Neuronal stem cell (in vitro differentiated cells): ENCODE measurements at regions not wholly inside any gene's neighbourhood (a gene's known extent, or its start where the extent isn't known, plus 50 kb on each side); places are given as distances from the start of the nearest gene placed in this dataset.

Source experiments
- DNase-seq: peaks from one replicate; pipeline ENCODE4 v3.0.0-alpha.2; 2013; ENCODE audit warnings: low spot score
- H2AFZ ChIP-seq: one replicate; pipeline ENCODE4 v1.6.1; 2013; ENCODE audit warnings: mild to moderate bottlenecking, low read length, inconsistent platforms
- H2AK5ac ChIP-seq: 2 replicates; pipeline ENCODE4 v1.6.1; 2013; ENCODE audit warnings: low read depth, mild to moderate bottlenecking, inconsistent platforms, low read length, moderate library complexity, mixed read lengths
- H2BK120ac ChIP-seq: 2 replicates; pipeline ENCODE4 v1.6.1; 2013; ENCODE audit warnings: low read depth, mild to moderate bottlenecking, inconsistent platforms, low read length, moderate library complexity, mixed read lengths
- H2BK12ac ChIP-seq: one replicate; pipeline ENCODE4 v1.6.1; 2013; ENCODE audit warnings: low read length, inconsistent platforms
- H2BK15ac ChIP-seq: 2 replicates; pipeline ENCODE4 v1.6.1; 2013; ENCODE audit warnings: mild to moderate bottlenecking, low read length, inconsistent platforms, mixed read lengths
- H2BK5ac ChIP-seq: one replicate; pipeline ENCODE4 v1.6.1; 2013; ENCODE audit warnings: inconsistent platforms, mild to moderate bottlenecking, low read length, moderate library complexity
- H3K14ac ChIP-seq: one replicate; pipeline ENCODE4 v1.6.1; 2013; ENCODE audit warnings: low read length, inconsistent platforms
- H3K18ac ChIP-seq: 2 replicates; pipeline ENCODE4 v1.6.1; 2013; ENCODE audit warnings: low read length, inconsistent platforms
- H3K23ac ChIP-seq: 2 replicates; pipeline ENCODE4 v1.6.1; 2013; ENCODE audit warnings: low read depth, mild to moderate bottlenecking, mixed read lengths, low read length, inconsistent platforms; ENCODE audit not compliant: poor library complexity
- H3K27ac ChIP-seq: replicated peaks from 3 replicates; pipeline ENCODE4 v1.5.1; 2013; ENCODE audit warnings: low read length, inconsistent platforms
- H3K27me3 ChIP-seq, 3 experiments: 2 replicates each; pipeline ENCODE4 v1.6.1; 2013; ENCODE audit warnings: low read length in 3 of 3, mild to moderate bottlenecking in 2 of 3, inconsistent platforms in 1 of 3, low read depth in 1 of 3, mixed read lengths in 1 of 3, moderate library complexity in 1 of 3; ENCODE audit not compliant: control insufficient read depth in 3 of 3, insufficient read depth in 3 of 3
- H3K36me3 ChIP-seq, 2 donors: replicated peaks in 1 of 2; 2 replicates each; pipeline ENCODE4 v1.6.1; 2013; ENCODE audit warnings: low read length in 2 of 2; ENCODE audit not compliant: control insufficient read depth in 2 of 2, insufficient read depth in 2 of 2
- H3K4ac ChIP-seq: 2 replicates; pipeline ENCODE4 v1.6.1; 2013; ENCODE audit warnings: inconsistent platforms, mild to moderate bottlenecking, low read length, moderate library complexity
- H3K4me1 ChIP-seq, 2 donors: 1 replicate in 1 of 2; 2 replicates in 1 of 2; pipeline ENCODE4 v1.6.1; 2013; ENCODE audit warnings: low read length in 2 of 2, low read depth in 1 of 2; ENCODE audit not compliant: control insufficient read depth in 2 of 2, insufficient read depth in 1 of 2
- H3K4me2 ChIP-seq: one replicate; pipeline ENCODE4 v1.6.1; 2013; ENCODE audit warnings: mild to moderate bottlenecking, low read length, inconsistent platforms; ENCODE audit not compliant: insufficient read depth, poor library complexity, severe bottlenecking
- H3K4me3 ChIP-seq, 2 donors: 2 replicates each; pipeline ENCODE4 v1.5.1; 2013; ENCODE audit warnings: low read length in 2 of 2, mild to moderate bottlenecking in 2 of 2, inconsistent platforms in 1 of 2, moderate library complexity in 1 of 2
- H3K79me1 ChIP-seq: one replicate; pipeline ENCODE4 v1.6.1; 2013; ENCODE audit warnings: low read depth, mild to moderate bottlenecking, inconsistent platforms, low read length, moderate library complexity
- H3K9ac ChIP-seq: one replicate; pipeline ENCODE4 v1.6.1; 2013; ENCODE audit warnings: mild to moderate bottlenecking, low read depth, low read length, inconsistent platforms; ENCODE audit not compliant: poor library complexity
- H3K9me3 ChIP-seq, 2 donors: replicated peaks in 1 of 2; 2 replicates each; pipeline versions ENCODE3 to v1.6.1; 2013; ENCODE audit warnings: low read length in 2 of 2, mild to moderate bottlenecking in 2 of 2, inconsistent platforms in 1 of 2, low read depth in 1 of 2, mixed read lengths in 1 of 2, moderate library complexity in 1 of 2; ENCODE audit not compliant: control insufficient read depth in 2 of 2, insufficient read depth in 1 of 2
- H4K8ac ChIP-seq: one replicate; pipeline ENCODE4 v1.6.1; 2013; ENCODE audit warnings: low read depth, mild to moderate bottlenecking, inconsistent platforms, low read length, moderate library complexity
- H4K91ac ChIP-seq: one replicate; pipeline ENCODE4 v1.6.1; 2013; ENCODE audit warnings: low read length, low read depth, mild to moderate bottlenecking, inconsistent platforms; ENCODE audit not compliant: poor library complexity
- WGBS, 2 donors: extraction: QIAGEN DNeasy Blood & Tissue Kit; methylation state at CpG; one replicate each; pipeline ENCODE4 v1.1.7; 2013; ENCODE audit warnings: missing lambda C conversion rate in 2 of 2, mixed read lengths in 1 of 2; ENCODE audit not compliant: insufficient read length in 2 of 2, insufficient replicate concordance in 1 of 2; ENCODE audit errors: extremely low coverage in 2 of 2; 5-methylcytosine and 5-hydroxymethylcytosine counted together

- H4K91ac ChIP-seq = no peak overlapping the region
- H3K36me3 ChIP-seq = no peaks in the 10 kb centered on the region
- no CpG with 5 or more reads among the region's 12 CpGs for WGBS, 2 donors
- H2BK5ac ChIP-seq = no peak overlapping the region
- H3K23ac ChIP-seq = no peak overlapping the region
- no peak overlapping the region for H3K14ac ChIP-seq
- H2BK12ac ChIP-seq = no peak overlapping the region
- no peak overlapping the region for H2AK5ac ChIP-seq
- H2AFZ ChIP-seq = no peak overlapping the region
- peaks cover 4 to 7% of the 10 kb centered on the region in 2 donors for H3K4me1 ChIP-seq
- H3K79me1 ChIP-seq = no peaks in the 10 kb centered on the region
- H3K9ac ChIP-seq = no peak overlapping the region
- H3K18ac ChIP-seq = no peak overlapping the region
- H3K4ac ChIP-seq = no peak overlapping the region
- no peak for DNase-seq
- no peaks in the 10 kb centered on the region for H3K27me3 ChIP-seq
- no peak overlapping the region for H3K27ac ChIP-seq
- peaks cover 0 to 5% of the 10 kb centered on the region in 2 donors for H3K9me3 ChIP-seq
- no peak overlapping the region for H2BK120ac ChIP-seq
- no peak overlapping the region for H3K4me3 ChIP-seq
- H3K4me2 ChIP-seq = no peak overlapping the region
- H4K8ac ChIP-seq = no peak overlapping the region
- H2BK15ac ChIP-seq = no peak overlapping the region
These were observed 597.9 kb upstream of the ADAMTS16 start for GRCh38 chr5:4542145-4542778.

GRCh38 chr5:4544049-4544670 lies 596.0 kb upstream of the ADAMTS16 start:
- Histone ChIP-seq H3K9me3 (peaks cover 0 to 2% of the 10 kb centered on the region in 2 donors), H4K8ac (no peak overlapping the region), H2BK15ac (no peak overlapping the region), H3K23ac (no peak overlapping the region), H4K91ac (no peak overlapping the region), H3K36me3 (no peaks in the 10 kb centered on the region), H3K18ac (no peak overlapping the region), H3K79me1 (no peaks in the 10 kb centered on the region), H3K9ac (no peak overlapping the region), H3K14ac (no peak overlapping the region), H3K4me1 (peaks cover 4 to 7% of the 10 kb centered on the region in 2 donors), H2AFZ (no peak overlapping the region), H2BK120ac (no peak overlapping the region), H3K4me3 (no peak overlapping the region), H2AK5ac (no peak overlapping the region), H3K27ac (no peak overlapping the region), H3K4me2 (no peak overlapping the region), H2BK5ac (no peak overlapping the region), H2BK12ac (no peak overlapping the region), H3K27me3 (no peaks in the 10 kb centered on the region), H3K4ac (no peak overlapping the region)
- WGBS, 2 donors = no CpG with 5 or more reads among the region's 10 CpGs
- no peak for DNase-seq

- Histone ChIP-seq H2BK120ac (no peak overlapping the region), H3K4me2 (no peak overlapping the region), H3K23ac (no peak overlapping the region), H3K36me3 (no peaks in the 10 kb centered on the region), H2BK12ac (no peak overlapping the region), H3K9me3 (peaks cover 0 to 2% of the 10 kb centered on the region in 2 donors), H2AK5ac (peak overlapping the region; percentile 28), H3K9ac (no peak overlapping the region), H2BK15ac (no peak overlapping the region), H3K4ac (no peak overlapping the region), H3K79me1 (no peaks in the 10 kb centered on the region), H3K4me3 (no peak overlapping the region), H3K27me3 (no peaks in the 10 kb centered on the region), H4K8ac (no peak overlapping the region), H4K91ac (no peak overlapping the region), H3K4me1 (peaks cover 4 to 7% of the 10 kb centered on the region in 2 donors), H3K27ac (no peak overlapping the region), H3K14ac (no peak overlapping the region), H2BK5ac (no peak overlapping the region), H2AFZ (no peak overlapping the region), H3K18ac (peak overlapping the region; percentile 20)
- WGBS, 2 donors = no CpG with 5 or more reads among the region's 6 CpGs
- no peak for DNase-seq
These were observed 592.6 kb upstream of the ADAMTS16 start for GRCh38 chr5:4547547-4547946.

- no peak overlapping the region for H2AFZ ChIP-seq
- no peak for DNase-seq
- no peak overlapping the region for H3K23ac ChIP-seq
- H4K8ac ChIP-seq = no peak overlapping the region
- H3K79me1 ChIP-seq = no peaks in the 10 kb centered on the region
- peaks cover 0 to 9% of the 10 kb centered on the region in 2 donors for H3K9me3 ChIP-seq
- no peaks in the 10 kb centered on the region for H3K36me3 ChIP-seq
- no CpG with 5 or more reads among the region's 1 CpG for WGBS, 2 donors
- H4K91ac ChIP-seq = no peak overlapping the region
- no peak overlapping the region for H2BK15ac ChIP-seq
- no peak overlapping the region for H3K18ac ChIP-seq
- no peak overlapping the region for H2AK5ac ChIP-seq
- no peak overlapping the region for H3K4ac ChIP-seq
- H2BK5ac ChIP-seq = no peak overlapping the region
- H3K9ac ChIP-seq = no peak overlapping the region
- H2BK120ac ChIP-seq = no peak overlapping the region
- no peak overlapping the region for H3K27ac ChIP-seq
- H3K27me3 ChIP-seq = no peaks in the 10 kb centered on the region
- no peak overlapping the region for H2BK12ac ChIP-seq
- peaks cover 4% of the 10 kb centered on the region in 2 donors for H3K4me1 ChIP-seq
- no peak overlapping the region for H3K14ac ChIP-seq
- H3K4me2 ChIP-seq = no peak overlapping the region
- H3K4me3 ChIP-seq = no peak overlapping the region
These were observed 591.8 kb upstream of the ADAMTS16 start for GRCh38 chr5:4548341-4548740.
